HG02798 (cell line): ENCODE measurements at regions not wholly inside any gene's neighbourhood (a gene's known extent, or its start where the extent isn't known, plus 50 kb on each side); places are given as distances from the start of the nearest gene placed in this dataset.

ENCODE experiments used
- ATAC-seq: cut with Tn5 transposase; IDR thresholded peaks from one replicate; pipeline ENCODE4 v1.9.1; 2021; ENCODE audit warnings: mild to moderate bottlenecking; ENCODE audit not compliant: unreplicated experiment, poor library complexity

GRCh38 chr10:33414841-33415240 lies 80.4 kb upstream of the NRP1 start:
- ATAC-seq = no peak

DNA sequence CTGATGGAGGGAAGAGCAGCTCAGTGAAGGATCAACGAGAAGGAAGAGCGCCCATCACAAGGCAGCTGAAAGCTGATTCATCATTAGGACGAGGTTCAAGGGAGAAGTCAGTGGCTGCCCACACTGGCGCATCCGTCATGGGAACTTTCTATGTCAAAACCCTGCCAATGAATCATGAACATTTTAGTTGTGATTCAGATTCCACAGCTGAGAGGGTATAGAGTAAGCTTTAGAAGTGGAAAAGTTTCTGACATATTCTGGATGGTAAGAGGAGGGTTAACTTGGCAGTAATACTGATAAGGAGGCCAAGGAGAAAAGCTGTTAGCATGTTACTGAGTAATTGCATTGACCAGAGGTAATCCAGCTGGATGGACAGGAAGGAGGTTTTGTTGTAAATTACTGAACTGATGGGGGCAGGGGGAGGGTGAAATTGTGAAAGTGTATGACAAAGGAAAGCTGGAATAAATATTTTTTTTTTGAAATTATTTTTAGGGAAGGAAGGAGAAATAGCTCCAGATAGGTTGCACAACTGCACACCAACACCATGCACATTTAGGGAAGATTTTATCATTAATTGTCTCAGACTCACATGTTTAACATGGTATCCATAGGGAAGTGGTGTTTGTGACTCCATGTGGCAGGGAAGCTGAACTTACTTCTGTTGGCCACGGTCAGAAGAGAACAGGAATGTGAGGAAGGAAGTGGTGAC lies 78.3 kb upstream of the NRP1 start:
- ATAC-seq = no peak

- no peak for ATAC-seq
These were observed 77.8 kb upstream of the NRP1 start for GRCh38 chr10:33412241-33412640.

DNA sequence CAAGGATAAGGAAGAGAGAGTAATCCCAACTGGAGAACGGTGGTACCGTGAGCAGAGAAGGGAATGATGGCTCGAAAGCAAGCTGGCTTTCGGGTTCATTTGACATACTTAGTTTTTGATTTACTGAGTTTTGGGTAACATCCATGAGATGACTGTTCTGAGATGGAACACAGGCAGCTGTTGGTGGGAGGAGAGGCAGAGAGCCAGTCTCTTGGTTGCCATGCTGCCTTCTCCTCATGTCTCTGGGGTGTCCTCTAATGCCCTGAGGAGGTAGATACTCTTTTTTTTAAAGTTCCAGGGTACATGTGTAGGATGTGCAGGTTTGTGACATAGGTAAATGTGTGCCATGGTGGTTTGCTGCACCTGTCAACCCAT lies 76.4 kb upstream of the NRP1 start:
- no peak for ATAC-seq

GRCh38 chr10:33410096-33410859 lies 75.8 kb upstream of the NRP1 start:
- ATAC-seq = no peak

DNA sequence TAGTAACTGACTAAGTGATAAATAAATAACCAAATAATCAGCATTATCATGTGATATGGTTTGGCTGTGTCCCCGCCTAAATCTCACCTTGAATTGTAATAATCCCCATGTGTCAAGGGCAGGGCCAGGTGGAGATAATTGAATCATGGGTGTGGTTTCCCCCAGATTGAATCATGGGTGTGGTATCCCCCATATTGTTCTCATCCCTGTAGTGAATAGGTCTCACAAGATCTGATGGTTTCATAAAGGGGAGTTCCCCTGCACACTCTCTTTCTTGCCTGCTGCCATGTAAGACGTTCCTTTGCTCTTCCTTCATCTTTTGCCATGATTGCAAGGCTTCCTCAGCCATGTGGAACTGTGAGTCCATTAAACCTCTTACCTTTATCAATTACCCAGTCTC lies 72.1 kb upstream of the NRP1 start:
- ATAC-seq = no peak

DNA sequence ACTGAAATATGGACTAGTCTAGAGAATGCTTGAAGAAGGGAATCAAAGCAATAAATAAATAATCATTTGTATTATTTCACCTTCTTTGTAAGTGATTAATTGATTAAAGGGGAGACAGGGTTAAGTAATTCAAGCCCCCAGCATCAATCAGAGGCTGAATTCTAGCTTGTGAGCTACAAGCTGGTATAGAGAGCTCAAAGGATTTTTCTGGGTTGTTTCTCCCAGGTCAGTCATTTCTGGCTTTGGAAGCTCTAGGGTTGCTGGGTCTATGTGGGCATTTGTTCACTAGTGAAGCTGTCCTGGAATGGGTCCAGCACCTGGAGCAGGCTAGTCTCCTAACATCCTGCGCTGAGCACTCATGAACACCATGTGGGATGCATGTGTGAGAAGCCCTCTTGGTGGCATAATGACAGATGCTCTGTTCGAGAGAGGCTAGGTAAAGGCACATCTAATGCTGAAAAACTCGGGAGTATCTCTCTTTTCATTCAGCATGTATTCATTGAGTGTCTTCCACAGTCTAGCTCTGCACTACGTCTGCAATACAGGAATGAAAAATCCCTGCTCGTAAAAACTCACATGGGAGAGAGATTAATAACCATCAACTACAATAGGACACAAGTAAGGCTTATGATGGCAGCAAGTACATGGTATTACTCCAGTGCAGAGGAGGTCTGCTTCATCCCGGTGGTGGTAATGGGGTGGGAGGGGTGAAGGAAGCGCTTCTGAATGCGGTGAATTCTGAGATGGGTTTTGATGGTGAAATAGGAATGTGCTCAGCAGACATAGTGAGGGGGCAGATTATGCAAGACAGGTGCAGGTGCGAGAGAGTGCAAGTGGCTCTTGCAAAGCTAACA lies 68.0 kb upstream of the NRP1 start:
- ATAC-seq = no peak

DNA sequence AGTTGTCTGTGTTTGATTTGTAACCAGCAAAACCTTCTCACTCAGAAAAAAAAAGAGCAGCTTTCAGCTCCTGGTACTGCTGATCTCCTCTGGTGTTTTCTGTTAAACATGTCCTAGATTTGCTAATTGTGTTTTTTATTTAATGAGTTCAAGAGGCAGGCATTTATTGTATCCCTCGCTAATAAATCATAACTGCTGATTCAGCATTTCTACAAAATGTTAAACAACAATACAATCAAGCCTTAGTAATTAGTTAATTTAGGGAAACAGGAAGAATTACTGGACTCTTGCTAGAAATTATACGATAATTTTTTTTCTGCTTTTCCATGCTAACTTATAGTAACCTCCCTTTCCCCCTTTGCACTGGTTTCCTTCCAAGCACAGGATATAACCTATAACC lies 66.8 kb upstream of the NRP1 start:
- ATAC-seq = no peak

DNA sequence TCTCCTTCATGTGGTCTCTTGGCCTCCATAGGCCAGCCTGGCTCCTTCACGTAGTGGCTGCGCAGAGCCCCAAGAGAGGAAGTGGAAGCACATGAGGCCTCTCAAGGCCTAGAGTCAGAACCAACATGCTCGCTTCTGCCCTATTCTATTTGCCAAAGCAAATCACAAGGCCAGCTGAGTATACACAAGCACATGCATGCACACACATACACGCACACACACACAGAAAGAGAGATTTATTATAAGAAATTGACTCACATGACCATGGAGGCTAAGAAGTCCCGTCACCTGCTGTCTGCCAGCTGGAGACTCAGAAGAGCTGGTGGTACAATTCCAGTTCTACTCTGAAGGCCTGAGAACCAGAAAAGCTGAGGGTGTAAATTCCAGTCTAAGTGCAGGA lies 64.3 kb upstream of the NRP1 start:
- ATAC-seq = no peak

- no peak for ATAC-seq
These were observed 62.5 kb upstream of the NRP1 start for GRCh38 chr10:33396938-33397337.

- ATAC-seq = no peak
These were observed 61.8 kb upstream of the NRP1 start for GRCh38 chr10:33396279-33396678.

- no peak for ATAC-seq
These were observed 60.7 kb upstream of the NRP1 start for GRCh38 chr10:33395201-33395600.

GRCh38 chr10:33392706-33393105 lies 58.2 kb upstream of the NRP1 start:
- no peak for ATAC-seq

- ATAC-seq = no peak
These were observed 57.4 kb upstream of the NRP1 start for GRCh38 chr10:33391611-33392465.

DNA sequence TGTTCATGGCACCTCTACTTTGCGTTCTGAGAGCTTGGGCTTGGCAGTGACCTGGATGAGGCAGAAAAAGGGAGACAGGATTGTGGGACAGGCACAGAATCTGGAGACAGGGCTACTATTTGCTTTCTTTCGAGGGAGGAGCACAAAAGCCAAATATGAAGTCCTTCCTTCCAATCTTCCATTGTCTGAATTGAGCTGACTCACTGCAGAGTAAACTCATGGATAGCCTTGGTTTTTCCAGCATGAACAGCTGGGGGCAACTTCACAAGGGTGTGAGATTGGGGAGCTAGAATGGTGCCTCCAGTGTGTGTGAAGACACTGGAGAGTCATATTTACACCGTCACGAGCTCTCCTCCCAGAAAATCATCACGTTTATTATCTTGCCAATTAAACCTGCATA lies 55.6 kb upstream of the NRP1 start:
- ATAC-seq = no peak

DNA sequence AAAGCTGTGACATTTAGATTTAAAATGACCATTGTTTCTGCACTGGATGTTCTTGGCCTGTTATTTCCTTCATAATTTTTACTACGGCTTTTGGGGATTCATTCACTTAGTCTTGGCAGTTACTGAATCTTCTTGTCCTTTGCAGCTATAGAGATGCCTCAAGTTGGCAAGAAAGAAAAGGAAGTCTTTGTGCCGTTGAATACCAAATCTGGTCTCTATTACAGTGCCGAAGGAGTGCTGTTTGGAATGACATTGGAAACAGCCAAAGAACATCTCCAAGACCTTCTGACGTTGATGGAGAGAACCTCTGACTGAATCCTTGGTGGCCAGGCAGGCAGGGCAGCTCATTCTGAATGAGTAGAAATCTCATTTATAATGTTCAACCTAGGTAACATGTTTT lies 54.3 kb upstream of the NRP1 start:
- ATAC-seq = no peak

DNA sequence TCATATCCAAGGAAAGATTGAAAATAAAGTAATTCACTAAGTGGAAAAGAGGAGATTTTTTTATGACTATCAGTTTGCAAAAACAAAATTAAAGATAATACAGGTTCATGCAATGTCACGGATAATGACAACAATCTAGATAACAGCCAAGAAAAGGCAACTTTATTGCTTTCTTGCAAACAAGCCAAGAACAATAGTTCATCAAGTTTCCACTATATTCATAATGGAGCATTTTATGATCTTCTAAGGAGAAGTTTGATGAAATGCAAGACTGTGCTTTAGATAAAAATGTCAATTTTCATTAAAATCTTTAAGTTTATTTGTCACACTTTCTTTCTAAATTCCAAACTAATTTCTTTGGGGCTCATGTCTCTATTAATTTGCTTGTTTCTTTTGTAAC lies 53.9 kb upstream of the NRP1 start:
- no peak for ATAC-seq

- ATAC-seq = no peak
These were observed 53.3 kb upstream of the NRP1 start for GRCh38 chr10:33387720-33388119.

DNA sequence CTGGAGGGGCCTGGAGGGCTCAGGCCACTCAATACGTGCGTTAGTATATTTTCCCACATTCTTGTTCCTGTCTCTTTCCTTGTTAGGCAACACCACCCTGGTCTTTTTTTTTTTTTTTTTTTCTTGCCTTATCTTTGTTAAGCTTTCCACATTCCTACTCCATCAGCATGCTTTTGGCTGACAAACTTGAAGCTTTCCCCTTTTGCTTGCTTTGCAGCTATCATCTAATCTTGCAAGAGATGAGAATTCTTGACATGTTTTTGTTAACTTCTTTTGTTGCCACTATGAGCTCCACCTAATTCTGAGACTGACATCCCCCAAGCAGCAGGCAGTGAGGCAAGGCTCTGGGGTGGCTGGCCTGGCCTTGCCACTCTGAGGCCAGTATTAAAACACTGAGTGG lies 52.5 kb upstream of the NRP1 start:
- ATAC-seq = no peak

DNA sequence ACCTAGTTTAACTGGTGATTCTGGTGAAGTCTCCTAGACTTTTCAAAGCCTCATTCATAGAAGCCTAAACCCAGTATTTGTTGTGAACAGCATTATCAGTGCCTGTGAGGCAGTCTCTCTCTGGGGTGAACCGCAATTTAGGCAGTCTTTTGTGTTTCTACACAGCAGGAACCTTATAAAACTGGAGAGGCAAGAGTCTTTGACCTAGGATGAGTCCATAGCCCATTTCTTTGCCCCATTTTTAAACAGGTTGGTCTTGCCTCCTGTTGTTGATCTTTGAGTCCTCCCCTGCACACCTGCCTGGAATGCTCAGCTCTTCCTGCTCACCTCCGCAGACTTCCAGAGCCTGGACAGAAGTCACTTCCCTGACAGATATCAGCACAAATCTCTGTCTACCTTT lies 51.2 kb upstream of the NRP1 start:
- no peak for ATAC-seq
